ENCODE measurements at regions not wholly inside any gene's neighbourhood (a gene's known extent, or its start where the extent isn't known, plus 50 kb on each side); places are given as distances from the start of the nearest gene placed in this dataset.

- intact Hi-C loops (cut with DNase I) = no loop called here
These were observed 183.5 kb upstream of the GALNTL6 start for GRCh38 chr4:171629737-171630136.

DNA sequence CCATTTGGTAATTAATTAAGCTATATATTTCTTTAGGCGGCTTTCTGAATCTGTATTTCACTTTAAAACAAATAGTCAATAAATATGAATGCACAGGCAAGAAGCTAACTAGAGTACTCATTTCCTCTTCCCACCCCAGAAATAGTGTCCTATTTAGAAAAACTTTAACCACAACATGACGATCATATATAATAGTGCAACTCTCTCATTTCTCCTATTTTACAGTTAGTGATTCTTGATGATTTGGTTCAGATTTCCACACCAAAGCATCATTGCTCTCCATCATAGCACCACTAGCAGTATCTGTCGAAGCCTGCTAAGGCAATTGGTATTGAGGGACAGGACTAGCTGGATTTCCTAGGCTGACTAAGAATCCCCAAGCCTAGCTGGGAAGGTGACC, 184.0 kb upstream of the GALNTL6 start:
- no peak for DNase-seq
- H3K4me3 ChIP-seq = no peak overlapping the region
- intact Hi-C loops (cut with DNase I) = no loop called here
- TF ChIP-seq, protein P1, sequence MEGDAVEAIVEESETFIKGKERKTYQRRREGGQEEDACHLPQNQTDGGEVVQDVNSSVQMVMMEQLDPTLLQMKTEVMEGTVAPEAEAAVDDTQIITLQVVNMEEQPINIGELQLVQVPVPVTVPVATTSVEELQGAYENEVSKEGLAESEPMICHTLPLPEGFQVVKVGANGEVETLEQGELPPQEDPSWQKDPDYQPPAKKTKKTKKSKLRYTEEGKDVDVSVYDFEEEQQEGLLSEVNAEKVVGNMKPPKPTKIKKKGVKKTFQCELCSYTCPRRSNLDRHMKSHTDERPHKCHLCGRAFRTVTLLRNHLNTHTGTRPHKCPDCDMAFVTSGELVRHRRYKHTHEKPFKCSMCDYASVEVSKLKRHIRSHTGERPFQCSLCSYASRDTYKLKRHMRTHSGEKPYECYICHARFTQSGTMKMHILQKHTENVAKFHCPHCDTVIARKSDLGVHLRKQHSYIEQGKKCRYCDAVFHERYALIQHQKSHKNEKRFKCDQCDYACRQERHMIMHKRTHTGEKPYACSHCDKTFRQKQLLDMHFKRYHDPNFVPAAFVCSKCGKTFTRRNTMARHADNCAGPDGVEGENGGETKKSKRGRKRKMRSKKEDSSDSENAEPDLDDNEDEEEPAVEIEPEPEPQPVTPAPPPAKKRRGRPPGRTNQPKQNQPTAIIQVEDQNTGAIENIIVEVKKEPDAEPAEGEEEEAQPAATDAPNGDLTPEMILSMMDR (IDR thresholded peaks at IDR 0.05) = no peak
- TF ChIP-seq POLR2A (IDR thresholded peaks at IDR 0.05) = no peak
- H3K36me3 ChIP-seq = no peaks in the 10 kb centered on the region
- no peak for ATAC-seq
- WGBS (ENCODE audit: insufficient coverage, low coverage, low lambda C conversion rate, missing lambda C conversion rate) = 39% methylated on average over 3 of the region's 3 CpGs
- no peak overlapping the region for H3K27ac ChIP-seq
- no peaks in the 10 kb centered on the region for H3K4me1 ChIP-seq
- no peaks in the 10 kb centered on the region for H3K27me3 ChIP-seq
- H3K9me3 ChIP-seq = no peaks in the 10 kb centered on the region

More at GRCh38 chr4:171629737-171630136, 183.5 kb upstream of the GALNTL6 start:
- Histone ChIP-seq H3K4me3 (no peak overlapping the region), H3K36me3 (no peaks in the 10 kb centered on the region), H3K4me1 (no peaks in the 10 kb centered on the region), H3K27me3 (no peaks in the 10 kb centered on the region), H3K27ac (no peak overlapping the region), H3K9me3 (no peaks in the 10 kb centered on the region)
- ATAC-seq (no peak), DNase-seq (no peak)
- WGBS (ENCODE audit: insufficient coverage, low coverage, low lambda C conversion rate, missing lambda C conversion rate) = 74% methylated on average over 9 of the region's 18 CpGs
- no peak for TF ChIP-seq POLR2A (IDR thresholded peaks at IDR 0.05)
- TF ChIP-seq, protein P1 (IDR thresholded peaks at IDR 0.05) = no peak

DNA sequence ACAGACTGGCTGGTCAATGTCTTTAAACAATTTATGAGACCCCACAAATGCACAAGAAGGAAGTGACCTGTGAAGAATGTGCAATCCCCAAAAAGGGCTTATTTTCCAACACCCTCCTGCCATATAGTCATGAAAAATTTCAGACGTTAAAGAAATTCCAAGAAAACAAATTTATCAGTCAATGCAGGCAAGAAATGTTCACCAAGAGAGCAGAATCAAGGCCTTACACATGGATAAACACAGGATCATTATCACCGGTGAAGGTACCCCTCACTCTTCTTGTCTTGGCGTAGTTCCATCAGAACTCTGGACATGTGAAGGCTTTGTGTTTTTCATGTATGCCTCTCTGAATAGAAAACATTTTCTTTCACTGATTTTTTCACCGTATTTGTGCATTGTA, 186.7 kb upstream of the GALNTL6 start:
- TF ChIP-seq, protein P1 (IDR thresholded peaks at IDR 0.05) = no peak
- no peak for TF ChIP-seq POLR2A (IDR thresholded peaks at IDR 0.05)
- ATAC-seq (no peak), DNase-seq (no peak)
- H3K27ac ChIP-seq = no peak overlapping the region
- no peaks in the 10 kb centered on the region for H3K27me3 ChIP-seq
- H3K9me3 ChIP-seq = no peaks in the 10 kb centered on the region
- H3K4me3 ChIP-seq = no peak overlapping the region
- WGBS (ENCODE audit: insufficient coverage, low coverage, low lambda C conversion rate, missing lambda C conversion rate) = 44% methylated on average over 4 of the region's 4 CpGs
- H3K36me3 ChIP-seq = no peaks in the 10 kb centered on the region
- H3K4me1 ChIP-seq = no peaks in the 10 kb centered on the region
- intact Hi-C loops (cut with DNase I) = no loop called here

DNA sequence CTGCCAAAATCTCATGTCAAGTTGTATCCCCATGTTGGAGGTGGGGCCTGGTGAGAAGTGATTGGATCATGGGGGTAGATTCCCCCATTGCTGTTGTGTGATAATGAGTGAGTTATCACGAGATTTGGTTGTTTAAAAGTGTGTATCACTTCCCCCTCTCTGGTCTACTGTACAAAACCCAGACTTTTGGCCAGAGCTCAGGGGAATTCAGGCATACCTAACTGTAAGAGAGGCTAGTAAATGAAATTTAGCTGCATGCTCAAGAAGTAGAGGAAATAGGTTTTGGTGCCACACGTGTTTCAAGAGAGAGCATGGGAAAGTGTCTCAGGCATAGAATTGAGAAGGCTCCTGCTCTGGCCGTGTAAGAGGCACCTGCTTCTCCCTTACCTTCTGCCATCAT, 190.5 kb upstream of the GALNTL6 start:
- DNase-seq (no peak), ATAC-seq (no peak)
- no peaks in the 10 kb centered on the region for H3K9me3 ChIP-seq
- 33% methylated on average over 3 of the region's 3 CpGs for WGBS (ENCODE audit: insufficient coverage, low coverage, low lambda C conversion rate, missing lambda C conversion rate)
- no peaks in the 10 kb centered on the region for H3K27me3 ChIP-seq
- no peaks in the 10 kb centered on the region for H3K36me3 ChIP-seq
- TF ChIP-seq POLR2A (IDR thresholded peaks at IDR 0.05) = no peak
- TF ChIP-seq, protein P1 (IDR thresholded peaks at IDR 0.05) = no peak
- no peak overlapping the region for H3K27ac ChIP-seq
- intact Hi-C loops (cut with DNase I) = no loop called here
- H3K4me1 ChIP-seq = no peaks in the 10 kb centered on the region
- H3K4me3 ChIP-seq = no peak overlapping the region

GRCh38 chr4:171621646-171622045, 191.6 kb upstream of the GALNTL6 start:
- H3K4me1 ChIP-seq = no peaks in the 10 kb centered on the region
- no peak overlapping the region for H3K4me3 ChIP-seq
- no peaks in the 10 kb centered on the region for H3K27me3 ChIP-seq
- DNase-seq (no peak), ATAC-seq (no peak)
- intact Hi-C loops (cut with DNase I) = no loop called here
- TF ChIP-seq, protein P1 (IDR thresholded peaks at IDR 0.05) = no peak
- no peak for TF ChIP-seq POLR2A (IDR thresholded peaks at IDR 0.05)
- H3K27ac ChIP-seq = no peak overlapping the region
- H3K9me3 ChIP-seq = no peaks in the 10 kb centered on the region
- no peaks in the 10 kb centered on the region for H3K36me3 ChIP-seq

Data from right lobe of liver (tissue), 6 donors.